SK-N-SH (cell line): ENCODE measurements at regions not wholly inside any gene's neighbourhood (a gene's known extent, or its start where the extent isn't known, plus 50 kb on each side); places are given as distances from the start of the nearest gene placed in this dataset.

Source experiments
- CTCF ChIA-PET: fragments of 300-600, 350-600 bp; formaldehyde crosslinking; extraction: SDS; loops from one replicate; lab custom pipeline; 2021; lab: Yijun Ruan, JAX
- POLR2A ChIA-PET: fragments of 350-600 bp; sonication (Branson Sonifier 250); formaldehyde crosslinking; extraction: SDS; loops from one replicate; lab custom pipeline; 2020; ENCODE audit warnings: antibody characterized with exemption, inconsistent platforms; lab: Yijun Ruan, JAX
- DNase-seq: peaks from one replicate; pipeline ENCODE4 v3.0.0; 2012
- H2AFZ ChIP-seq: fragments of 200-600 bp; sonication (generic); 2 replicates; pipeline ENCODE4 v1.8.1; 2016; ENCODE audit warnings: antibody characterized with exemption, mild to moderate bottlenecking, low read depth
- H3F3A ChIP-seq: fragments of 200-600 bp; sonication (generic); replicated peaks from 2 replicates; pipeline ENCODE3; 2016; ENCODE audit warnings: antibody characterized with exemption, mild to moderate bottlenecking; ENCODE audit not compliant: insufficient read depth
- H3K27ac ChIP-seq, 2 experiments: fragments of 200-500 bp in 1 of 2; fragments of 200-600 bp in 1 of 2; sonication (Bioruptor generic) in 1 of 2; sonication (generic), shearing (Covaris generic) in 1 of 2; 2 replicates each; pipeline versions ENCODE4 v1.5.1 to v1.6.1; 2014 to 2016; ENCODE audit warnings: low read depth in 2 of 2, inconsistent platforms in 1 of 2, low read length in 1 of 2, mild to moderate bottlenecking in 1 of 2, mixed read lengths in 1 of 2
- H3K27me3 ChIP-seq: fragments of 200-600 bp; sonication (generic), shearing (Covaris generic); 2 replicates; pipeline ENCODE4 v1.6.1; 2016; ENCODE audit warnings: mixed run types; ENCODE audit not compliant: insufficient read depth
- H3K36me3 ChIP-seq, 2 experiments: fragments of 200-500 bp in 1 of 2; fragments of 200-600 bp in 1 of 2; sonication (Bioruptor generic) in 1 of 2; sonication (generic) in 1 of 2; replicated peaks in 1 of 2; 2 replicates each; pipeline versions ENCODE3 to v1.5.1; 2014 to 2016; ENCODE audit warnings: low read length in 1 of 2, mild to moderate bottlenecking in 1 of 2; ENCODE audit not compliant: insufficient read depth in 2 of 2, control insufficient read depth in 1 of 2
- H3K4me1 ChIP-seq, 2 experiments: fragments of 200-500 bp in 1 of 2; fragments of 200-600 bp in 1 of 2; sonication (Bioruptor generic) in 1 of 2; sonication (generic), shearing (Covaris generic) in 1 of 2; 2 replicates each; pipeline versions ENCODE4 v1.5.1 to v1.6.1; 2014 to 2016; ENCODE audit warnings: low read depth in 1 of 2, low read length in 1 of 2, mixed run types in 1 of 2; ENCODE audit not compliant: insufficient read depth in 2 of 2, control insufficient read depth in 1 of 2
- H3K4me2 ChIP-seq: fragments of 200-600 bp; sonication (generic), shearing (Covaris generic); 2 replicates; pipeline ENCODE4 v1.6.1; 2017; ENCODE audit warnings: mixed run types
- H3K4me3 ChIP-seq, 2 experiments: fragments of 200-500 bp in 1 of 2; fragments of 200-600 bp in 1 of 2; sonication (Bioruptor generic) in 1 of 2; sonication (generic), shearing (Covaris generic) in 1 of 2; 2 replicates each; pipeline versions ENCODE4 v1.5.1 to v1.8.1; 2014 to 2016; ENCODE audit warnings: low read depth in 2 of 2, inconsistent platforms in 1 of 2, low read length in 1 of 2, mild to moderate bottlenecking in 1 of 2, mixed read lengths in 1 of 2, moderate library complexity in 1 of 2
- H3K79me2 ChIP-seq: fragments of 200-600 bp; sonication (generic); 2 replicates; pipeline ENCODE4 v1.8.1; 2017; ENCODE audit warnings: mild to moderate bottlenecking; ENCODE audit not compliant: insufficient read depth
- H3K9ac ChIP-seq: fragments of 200-600 bp; sonication (generic); 2 replicates; pipeline ENCODE4 v1.6.1; 2017; ENCODE audit warnings: mixed run types
- H3K9me2 ChIP-seq: fragments of 200-600 bp; sonication (generic); 2 replicates; pipeline ENCODE4 v1.6.1; 2017; ENCODE audit warnings: mixed run types
- H3K9me3 ChIP-seq: fragments of 200-600 bp; sonication (generic); 2 replicates; pipeline ENCODE4 v1.6.1; 2017; ENCODE audit warnings: mixed run types, mild to moderate bottlenecking, moderate library complexity
- H4K20me1 ChIP-seq: fragments of 200-600 bp; sonication (generic); 2 replicates; pipeline ENCODE4 v1.6.1; 2017; ENCODE audit warnings: mild to moderate bottlenecking, mixed run types; ENCODE audit not compliant: insufficient read depth
- ELF1 ChIP-seq: IDR thresholded peaks from 2 replicates; pipeline ENCODE4 v1.4.0; 2012
- EP300 ChIP-seq, 2 experiments: IDR thresholded peaks; 2 replicates each; pipeline versions ENCODE4 v1.4.0 to v1.6.1; 2012; ENCODE audit warnings: borderline replicate concordance in 1 of 2, low read depth in 1 of 2, low read length in 1 of 2
- FOSL2 ChIP-seq: IDR thresholded peaks from 2 replicates; pipeline ENCODE4 v1.4.0; 2012; ENCODE audit warnings: low read depth, mild to moderate bottlenecking, moderate library complexity, borderline replicate concordance
- FOXM1 ChIP-seq: IDR thresholded peaks from 2 replicates; pipeline ENCODE4 v1.4.0; 2012; ENCODE audit warnings: low read depth, mild to moderate bottlenecking
- NFIC ChIP-seq: IDR thresholded peaks from 2 replicates; pipeline ENCODE4 v1.4.0; 2012; ENCODE audit warnings: borderline replicate concordance
- POLR2AphosphoS5 ChIP-seq: IDR thresholded peaks from 2 replicates; pipeline ENCODE4 v1.6.1; 2012; ENCODE audit warnings: low read depth, low read length
- TCF12 ChIP-seq: IDR thresholded peaks from 2 replicates; pipeline ENCODE4 v1.4.0; 2012
- TEAD4 ChIP-seq: IDR thresholded peaks from 2 replicates; pipeline ENCODE4 v1.4.0; 2012; ENCODE audit warnings: mild to moderate bottlenecking, borderline replicate concordance; ENCODE audit not compliant: insufficient read depth
- TF ChIP-seq, protein P1 (sequence below): fragments of 200-600 bp; sonication (generic); IDR thresholded peaks from 2 replicates; pipeline ENCODE4 v1.6.1; 2017; ENCODE audit warnings: antibody characterized with exemption, mild to moderate bottlenecking, moderate library complexity
- TF ChIP-seq, protein P2 (sequence below): IDR thresholded peaks from 2 replicates; pipeline ENCODE4 v1.4.0; 2012; ENCODE audit warnings: low read depth, borderline replicate concordance
- TF ChIP-seq, protein P3 (sequence below): fragments of 150-350 bp; IDR thresholded peaks from 2 replicates; pipeline ENCODE4 v1.6.1; 2017; ENCODE audit warnings: antibody characterized with exemption, low read length, low read depth, borderline replicate concordance
- TF ChIP-seq, protein P4 (sequence below): IDR thresholded peaks from 2 replicates; pipeline ENCODE4 v1.4.0; 2012; ENCODE audit warnings: low read depth
- TF ChIP-seq, protein P5 (sequence below): IDR thresholded peaks from 2 replicates; pipeline ENCODE4 v1.4.0; 2012; ENCODE audit warnings: low read depth, borderline replicate concordance
- TF ChIP-seq, protein P6 (sequence below): fragments of 150-350 bp; IDR thresholded peaks from 2 replicates; pipeline ENCODE4 v1.6.1; 2016; ENCODE audit warnings: mild to moderate bottlenecking, low read depth, low read length

DNA sequence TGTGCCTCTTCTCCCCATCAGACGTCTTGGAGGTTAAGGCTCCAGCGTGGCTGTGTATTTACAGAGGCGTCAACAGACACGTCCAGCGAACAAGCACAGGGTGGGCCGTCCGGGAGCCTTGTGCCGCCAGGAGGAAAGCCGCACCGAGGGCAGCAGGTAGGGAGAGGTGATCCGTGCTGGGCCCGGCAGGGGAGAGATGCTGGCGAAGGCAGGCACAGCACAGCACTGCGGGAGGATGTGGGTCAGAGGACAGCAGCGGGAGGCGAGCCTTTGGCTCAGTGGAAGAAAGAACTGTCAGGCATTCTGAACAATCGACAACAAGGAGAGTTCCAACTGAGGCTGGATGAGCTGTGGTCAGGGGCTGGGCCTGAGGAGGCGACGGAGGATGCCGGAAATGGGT is 144.1 kb upstream of the TNR start (continued):
- TF ChIP-seq, protein P1, sequence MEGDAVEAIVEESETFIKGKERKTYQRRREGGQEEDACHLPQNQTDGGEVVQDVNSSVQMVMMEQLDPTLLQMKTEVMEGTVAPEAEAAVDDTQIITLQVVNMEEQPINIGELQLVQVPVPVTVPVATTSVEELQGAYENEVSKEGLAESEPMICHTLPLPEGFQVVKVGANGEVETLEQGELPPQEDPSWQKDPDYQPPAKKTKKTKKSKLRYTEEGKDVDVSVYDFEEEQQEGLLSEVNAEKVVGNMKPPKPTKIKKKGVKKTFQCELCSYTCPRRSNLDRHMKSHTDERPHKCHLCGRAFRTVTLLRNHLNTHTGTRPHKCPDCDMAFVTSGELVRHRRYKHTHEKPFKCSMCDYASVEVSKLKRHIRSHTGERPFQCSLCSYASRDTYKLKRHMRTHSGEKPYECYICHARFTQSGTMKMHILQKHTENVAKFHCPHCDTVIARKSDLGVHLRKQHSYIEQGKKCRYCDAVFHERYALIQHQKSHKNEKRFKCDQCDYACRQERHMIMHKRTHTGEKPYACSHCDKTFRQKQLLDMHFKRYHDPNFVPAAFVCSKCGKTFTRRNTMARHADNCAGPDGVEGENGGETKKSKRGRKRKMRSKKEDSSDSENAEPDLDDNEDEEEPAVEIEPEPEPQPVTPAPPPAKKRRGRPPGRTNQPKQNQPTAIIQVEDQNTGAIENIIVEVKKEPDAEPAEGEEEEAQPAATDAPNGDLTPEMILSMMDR, result no peak
- TF ChIP-seq ELF1, result no peak
- no peak for TF ChIP-seq TEAD4
- no peak for TF ChIP-seq EP300 (IDR thresholded peaks at IDR 0.05; ENCODE audit: borderline replicate concordance in 1 of 2, low read depth in 1 of 2, low read length in 1 of 2)
- TF ChIP-seq, protein P2, sequence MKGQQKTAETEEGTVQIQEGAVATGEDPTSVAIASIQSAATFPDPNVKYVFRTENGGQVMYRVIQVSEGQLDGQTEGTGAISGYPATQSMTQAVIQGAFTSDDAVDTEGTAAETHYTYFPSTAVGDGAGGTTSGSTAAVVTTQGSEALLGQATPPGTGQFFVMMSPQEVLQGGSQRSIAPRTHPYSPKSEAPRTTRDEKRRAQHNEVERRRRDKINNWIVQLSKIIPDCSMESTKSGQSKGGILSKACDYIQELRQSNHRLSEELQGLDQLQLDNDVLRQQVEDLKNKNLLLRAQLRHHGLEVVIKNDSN, result no peak

DNA sequence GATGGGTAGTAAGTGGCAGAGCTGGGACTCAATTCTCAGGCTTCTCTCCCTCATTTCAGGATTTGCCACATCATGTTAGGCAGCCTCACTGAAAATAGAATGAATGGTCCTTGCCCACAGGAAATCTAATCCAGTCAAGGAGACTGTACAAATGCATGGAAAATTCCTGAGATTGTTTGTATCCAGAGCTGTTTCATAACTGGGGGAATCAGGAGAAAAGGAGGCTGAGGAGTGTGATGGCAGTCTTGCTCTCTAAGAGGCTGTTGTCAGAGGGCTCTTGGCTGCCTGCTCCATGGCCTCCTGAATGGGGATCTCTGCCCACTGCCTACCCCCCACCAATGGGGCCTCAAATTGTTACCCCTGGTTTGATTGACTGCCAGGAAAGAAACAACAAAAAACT is 141.9 kb upstream of the TNR start:
- ChIA-PET CTCF (interaction anchor here (1.0 to 8.3 kb wide), 4 partner anchors 13 to 730 kb away, joined by 3 to 91 read pairs (median 12); partner anchors contain the start of gene TNR), POLR2A (no interaction called here)
- Histone ChIP-seq H3F3A (no peaks in the 10 kb centered on the region), H3K4me1 (peaks cover 0 to 20% of the 10 kb centered on the region in 2 experiments; a peak in 1 of 4 replicates), H4K20me1 (no peaks in the 10 kb centered on the region), H3K36me3 (no peaks in the 10 kb centered on the region), H3K9me3 (no peaks in the 10 kb centered on the region), H3K27me3 (no peaks in the 10 kb centered on the region), H3K9ac (no peak overlapping the region), H3K9me2 (no peaks in the 10 kb centered on the region), H2AFZ (no peak overlapping the region), H3K4me2 (no peak overlapping the region), H3K79me2 (no peaks in the 10 kb centered on the region)
- TF ChIP-seq POLR2AphosphoS5 (no peak), EP300 (IDR thresholded peaks at IDR 0.05; ENCODE audit: borderline replicate concordance in 1 of 2, low read depth in 1 of 2, low read length in 1 of 2) (no peak), FOXM1 (no peak), TCF12 (no peak), NFIC (no peak), ELF1 (no peak), FOSL2 (no peak)
- TF ChIP-seq, protein P3, sequence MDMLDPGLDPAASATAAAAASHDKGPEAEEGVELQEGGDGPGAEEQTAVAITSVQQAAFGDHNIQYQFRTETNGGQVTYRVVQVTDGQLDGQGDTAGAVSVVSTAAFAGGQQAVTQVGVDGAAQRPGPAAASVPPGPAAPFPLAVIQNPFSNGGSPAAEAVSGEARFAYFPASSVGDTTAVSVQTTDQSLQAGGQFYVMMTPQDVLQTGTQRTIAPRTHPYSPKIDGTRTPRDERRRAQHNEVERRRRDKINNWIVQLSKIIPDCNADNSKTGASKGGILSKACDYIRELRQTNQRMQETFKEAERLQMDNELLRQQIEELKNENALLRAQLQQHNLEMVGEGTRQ, result no peak
- TF ChIP-seq, protein P4, sequence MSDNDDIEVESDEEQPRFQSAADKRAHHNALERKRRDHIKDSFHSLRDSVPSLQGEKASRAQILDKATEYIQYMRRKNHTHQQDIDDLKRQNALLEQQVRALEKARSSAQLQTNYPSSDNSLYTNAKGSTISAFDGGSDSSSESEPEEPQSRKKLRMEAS, result no peak
- TF ChIP-seq, protein P5, sequence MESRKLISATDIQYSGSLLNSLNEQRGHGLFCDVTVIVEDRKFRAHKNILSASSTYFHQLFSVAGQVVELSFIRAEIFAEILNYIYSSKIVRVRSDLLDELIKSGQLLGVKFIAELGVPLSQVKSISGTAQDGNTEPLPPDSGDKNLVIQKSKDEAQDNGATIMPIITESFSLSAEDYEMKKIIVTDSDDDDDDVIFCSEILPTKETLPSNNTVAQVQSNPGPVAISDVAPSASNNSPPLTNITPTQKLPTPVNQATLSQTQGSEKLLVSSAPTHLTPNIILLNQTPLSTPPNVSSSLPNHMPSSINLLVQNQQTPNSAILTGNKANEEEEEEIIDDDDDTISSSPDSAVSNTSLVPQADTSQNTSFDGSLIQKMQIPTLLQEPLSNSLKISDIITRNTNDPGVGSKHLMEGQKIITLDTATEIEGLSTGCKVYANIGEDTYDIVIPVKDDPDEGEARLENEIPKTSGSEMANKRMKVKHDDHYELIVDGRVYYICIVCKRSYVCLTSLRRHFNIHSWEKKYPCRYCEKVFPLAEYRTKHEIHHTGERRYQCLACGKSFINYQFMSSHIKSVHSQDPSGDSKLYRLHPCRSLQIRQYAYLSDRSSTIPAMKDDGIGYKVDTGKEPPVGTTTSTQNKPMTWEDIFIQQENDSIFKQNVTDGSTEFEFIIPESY, result no peak
- TF ChIP-seq, protein P6, sequence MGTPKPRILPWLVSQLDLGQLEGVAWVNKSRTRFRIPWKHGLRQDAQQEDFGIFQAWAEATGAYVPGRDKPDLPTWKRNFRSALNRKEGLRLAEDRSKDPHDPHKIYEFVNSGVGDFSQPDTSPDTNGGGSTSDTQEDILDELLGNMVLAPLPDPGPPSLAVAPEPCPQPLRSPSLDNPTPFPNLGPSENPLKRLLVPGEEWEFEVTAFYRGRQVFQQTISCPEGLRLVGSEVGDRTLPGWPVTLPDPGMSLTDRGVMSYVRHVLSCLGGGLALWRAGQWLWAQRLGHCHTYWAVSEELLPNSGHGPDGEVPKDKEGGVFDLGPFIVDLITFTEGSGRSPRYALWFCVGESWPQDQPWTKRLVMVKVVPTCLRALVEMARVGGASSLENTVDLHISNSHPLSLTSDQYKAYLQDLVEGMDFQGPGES, result no peak
- TF ChIP-seq, protein P1, result no peak
- TF ChIP-seq, all 33 proteins: peak for 0
- DNase-seq, result no peak
- H3K27ac ChIP-seq, result no peak overlapping the region
- H3K4me3 ChIP-seq, result no peak overlapping the region
